GM12875 (cell line): ENCODE measurements at regions not wholly inside any gene's neighbourhood (a gene's known extent, or its start where the extent isn't known, plus 50 kb on each side); places are given as distances from the start of the nearest gene placed in this dataset.

ENCODE experiments used
- H3K4me3 ChIP-seq: one replicate; pipeline ENCODE4 v1.5.1; 2011; ENCODE audit warnings: low read depth, low read length, control low read depth
- TF ChIP-seq, protein P1 (sequence below): IDR thresholded peaks from 2 replicates; pipeline ENCODE4 v1.5.1; 2011; ENCODE audit warnings: low read depth, mild to moderate bottlenecking, control low read depth, inconsistent platforms, low read length, moderate library complexity, borderline replicate concordance; ENCODE audit not compliant: insufficient read depth

DNA sequence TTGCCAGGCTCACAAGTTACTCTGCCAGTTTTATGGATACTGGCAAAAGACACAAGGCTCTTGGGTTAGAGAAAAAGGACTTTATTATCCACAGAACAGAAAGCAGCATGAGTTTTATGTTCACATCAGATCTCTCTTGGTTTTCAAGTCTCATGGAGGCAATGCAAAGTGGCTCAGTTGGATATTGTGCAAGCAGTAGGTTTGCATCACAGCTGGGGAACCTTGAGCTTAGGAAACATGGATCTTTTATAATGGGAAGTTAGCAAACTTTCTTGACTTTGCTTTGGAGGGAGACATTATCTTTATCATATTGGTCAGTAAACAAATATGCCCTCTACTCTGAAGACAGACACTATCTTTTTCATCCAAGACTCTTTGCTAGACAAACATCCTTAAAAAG, 109.2 kb upstream of the GRPR start:
- TF ChIP-seq, protein P1, sequence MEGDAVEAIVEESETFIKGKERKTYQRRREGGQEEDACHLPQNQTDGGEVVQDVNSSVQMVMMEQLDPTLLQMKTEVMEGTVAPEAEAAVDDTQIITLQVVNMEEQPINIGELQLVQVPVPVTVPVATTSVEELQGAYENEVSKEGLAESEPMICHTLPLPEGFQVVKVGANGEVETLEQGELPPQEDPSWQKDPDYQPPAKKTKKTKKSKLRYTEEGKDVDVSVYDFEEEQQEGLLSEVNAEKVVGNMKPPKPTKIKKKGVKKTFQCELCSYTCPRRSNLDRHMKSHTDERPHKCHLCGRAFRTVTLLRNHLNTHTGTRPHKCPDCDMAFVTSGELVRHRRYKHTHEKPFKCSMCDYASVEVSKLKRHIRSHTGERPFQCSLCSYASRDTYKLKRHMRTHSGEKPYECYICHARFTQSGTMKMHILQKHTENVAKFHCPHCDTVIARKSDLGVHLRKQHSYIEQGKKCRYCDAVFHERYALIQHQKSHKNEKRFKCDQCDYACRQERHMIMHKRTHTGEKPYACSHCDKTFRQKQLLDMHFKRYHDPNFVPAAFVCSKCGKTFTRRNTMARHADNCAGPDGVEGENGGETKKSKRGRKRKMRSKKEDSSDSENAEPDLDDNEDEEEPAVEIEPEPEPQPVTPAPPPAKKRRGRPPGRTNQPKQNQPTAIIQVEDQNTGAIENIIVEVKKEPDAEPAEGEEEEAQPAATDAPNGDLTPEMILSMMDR, result no peak

GRCh38 chrX:16012250-16012649, 111.1 kb upstream of the GRPR start:
- TF ChIP-seq, protein P1, result no peak
- H3K4me3 ChIP-seq, result no peak overlapping the region

More for the DNA sequence above, 109.2 kb upstream of the GRPR start:
- H3K4me3 ChIP-seq, result no peak overlapping the region

GRCh38 chrX:16005917-16006316, 117.4 kb upstream of the GRPR start:
- no peak overlapping the region for H3K4me3 ChIP-seq
- TF ChIP-seq, protein P1, result no peak

- H3K4me3 ChIP-seq, result no peak overlapping the region
- TF ChIP-seq, protein P1, result no peak
Observed at GRCh38 chrX:16002185-16002584, 121.2 kb upstream of the GRPR start.

DNA sequence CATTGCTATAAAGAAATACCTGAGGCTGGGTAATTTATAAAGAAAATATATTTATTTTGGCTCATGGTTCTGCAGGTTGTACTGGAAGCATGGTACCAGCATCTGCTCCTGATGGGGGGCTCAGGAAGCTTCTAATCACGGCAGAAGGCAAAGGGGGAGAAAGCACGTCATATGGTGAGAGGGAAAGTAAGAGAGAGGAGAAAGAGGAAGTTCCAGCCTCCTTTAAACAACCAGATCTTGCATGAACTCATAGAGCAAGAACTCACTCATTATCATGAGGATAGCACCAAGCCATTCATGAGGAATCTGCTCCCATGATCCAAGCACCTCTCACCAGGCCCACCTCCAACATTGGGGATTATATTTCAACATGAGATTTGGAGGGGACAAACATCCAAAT, 125.0 kb upstream of the GRPR start:
- TF ChIP-seq, protein P1, result no peak

DNA sequence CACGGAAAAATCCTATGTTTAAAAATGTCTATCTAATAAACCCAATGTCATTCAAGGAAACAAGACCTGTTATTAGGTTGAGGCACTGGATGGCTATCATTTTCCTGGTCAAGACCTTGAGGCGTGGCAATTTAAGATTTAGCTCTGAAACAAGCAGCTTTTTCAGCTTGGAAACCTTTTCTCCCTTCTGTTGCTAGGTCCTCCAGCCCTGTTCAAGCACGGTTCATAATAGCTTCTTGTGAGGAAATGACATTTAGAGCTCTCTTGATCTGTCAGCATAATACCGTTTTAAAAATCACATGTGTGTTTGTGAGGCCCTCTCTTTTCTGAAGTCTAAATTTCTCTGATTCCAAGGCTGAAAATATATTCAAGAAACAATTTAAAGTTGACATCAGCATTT, 133.6 kb upstream of the GRPR start:
- TF ChIP-seq, protein P1, result no peak
- H3K4me3 ChIP-seq, result no peak overlapping the region

More for the DNA sequence above, 125.0 kb upstream of the GRPR start:
- no peak overlapping the region for H3K4me3 ChIP-seq

- TF ChIP-seq, protein P1, result no peak
- H3K4me3 ChIP-seq, result no peak overlapping the region
Observed at GRCh38 chrX:15988661-15989603, 134.3 kb upstream of the AP1S2 start.
